NT2/D1 (cell line): ENCODE measurements at regions not wholly inside any gene's neighbourhood (a gene's known extent, or its start where the extent isn't known, plus 50 kb on each side); places are given as distances from the start of the nearest gene placed in this dataset.

Experiments used
- SUZ12 ChIP-seq: IDR thresholded peaks from 2 replicates; pipeline ENCODE4 v1.6.1; 2011; ENCODE audit not compliant: insufficient read length, insufficient read depth; ENCODE audit errors: extremely low read depth
- ZNF274 ChIP-seq: IDR thresholded peaks from 2 replicates; pipeline ENCODE4 v1.6.1; 2011; ENCODE audit warnings: mild to moderate bottlenecking, low read depth, low read length

- TF ChIP-seq ZNF274 = no peak
- no peak for TF ChIP-seq SUZ12
Observed at GRCh38 chr1:163794551-163794950, 472.8 kb downstream of the NUF2 start.
